ENCODE measurements at regions not wholly inside any gene's neighbourhood (a gene's known extent, or its start where the extent isn't known, plus 50 kb on each side); places are given as distances from the start of the nearest gene placed in this dataset.

GRCh38 chr17:14622615-14623101 is 321.8 kb downstream of the HS3ST3B1 start (continued):
- no peak for TF ChIP-seq ZNF318 (IDR thresholded peaks at IDR 0.05; ENCODE audit: borderline replicate concordance in 1 of 2, low read depth in 1 of 2)
- no peak for TF ChIP-seq L3MBTL2 (IDR thresholded peaks at IDR 0.05)
- TF ChIP-seq RFX7 (CRISPR knock-in tag; IDR thresholded peaks at IDR 0.05) = no peak
- no peak for TF ChIP-seq ZSCAN29 (IDR thresholded peaks at IDR 0.05)
